ENCODE measurements at regions not wholly inside any gene's neighbourhood (a gene's known extent, or its start where the extent isn't known, plus 50 kb on each side); places are given as distances from the start of the nearest gene placed in this dataset.
"Not testable (repeated sequence)": the region's sequence is repeated elsewhere in the genome, so short reads cannot be mapped to it uniquely, and the experiment has no call there.

DNA sequence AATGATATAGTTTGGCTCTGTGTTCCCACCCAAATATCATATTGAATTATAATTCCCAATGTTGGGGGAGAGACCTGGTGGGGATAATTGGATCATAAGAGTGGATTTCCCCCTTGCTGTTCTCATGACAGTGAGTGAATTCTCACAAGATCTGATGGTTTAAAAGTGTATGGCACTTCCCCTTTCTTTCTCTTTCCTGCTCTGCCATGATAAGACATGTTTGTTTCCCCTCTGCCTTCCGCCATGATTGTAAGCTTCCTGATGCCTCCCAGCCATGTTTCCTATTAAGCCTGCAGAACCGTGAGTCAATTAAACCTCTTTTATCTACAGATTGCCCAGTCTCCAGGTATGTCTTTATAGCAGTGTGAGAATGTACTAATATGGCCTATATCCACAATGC lies 126.7 kb upstream of the GMNC start:
- no peak for DNase-seq (ENCODE audit: low read depth, low spot score)

DNA sequence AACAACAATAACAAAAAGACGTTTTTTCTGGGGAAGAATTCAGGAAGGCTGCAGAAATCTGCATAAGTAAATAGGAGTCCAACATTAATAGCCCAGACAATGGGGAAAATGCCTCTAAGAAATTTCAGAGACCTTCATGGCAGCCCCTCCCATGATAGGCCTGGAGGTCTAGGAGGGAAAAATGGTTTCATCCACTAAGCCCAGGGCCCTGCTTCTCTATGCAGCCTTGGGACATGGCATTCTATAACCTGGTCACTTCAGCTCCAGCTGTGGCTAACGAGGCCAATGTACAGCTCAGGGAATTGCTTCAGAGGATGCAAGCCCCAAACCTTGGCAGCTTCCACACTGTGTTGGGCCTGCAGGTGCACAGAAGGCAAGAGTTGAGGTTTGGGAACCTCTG lies 125.6 kb upstream of the GMNC start:
- DNase-seq (ENCODE audit: low read depth, low spot score) = no peak

DNA sequence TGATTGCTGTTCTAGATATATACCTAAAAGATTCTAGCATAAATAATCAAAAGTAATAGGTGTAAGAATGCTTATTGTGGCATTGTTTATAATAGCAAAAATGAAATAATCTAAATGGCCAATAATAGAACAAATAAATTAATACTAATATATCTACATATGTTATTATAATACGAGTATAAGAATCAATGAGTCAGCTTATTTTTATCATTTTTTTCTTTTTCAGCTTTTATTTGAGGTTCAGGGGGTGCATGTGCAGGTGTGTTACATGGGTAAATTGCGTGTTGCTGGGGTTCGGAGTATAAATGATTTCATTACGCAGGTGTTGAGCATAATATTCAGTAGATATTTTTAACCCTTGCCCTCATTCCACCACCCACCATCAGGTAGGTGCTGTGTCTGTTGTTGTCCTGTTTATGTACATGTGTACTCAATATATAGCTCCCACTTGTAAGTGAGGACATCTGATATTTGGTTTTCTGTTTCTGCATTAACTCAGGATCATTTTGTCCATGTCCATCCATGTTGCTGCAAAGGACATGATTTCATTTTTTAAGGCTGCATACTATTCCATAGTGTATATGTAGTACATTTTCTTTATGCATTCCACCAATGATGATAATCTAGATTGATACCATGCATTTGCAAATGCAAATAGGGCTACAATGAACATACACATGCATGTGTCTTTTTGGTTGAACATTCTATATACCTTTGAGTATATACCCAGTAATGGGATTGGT lies 122.2 kb upstream of the GMNC start:
- DNase-seq (ENCODE audit: low read depth, low spot score) = no peak

DNA sequence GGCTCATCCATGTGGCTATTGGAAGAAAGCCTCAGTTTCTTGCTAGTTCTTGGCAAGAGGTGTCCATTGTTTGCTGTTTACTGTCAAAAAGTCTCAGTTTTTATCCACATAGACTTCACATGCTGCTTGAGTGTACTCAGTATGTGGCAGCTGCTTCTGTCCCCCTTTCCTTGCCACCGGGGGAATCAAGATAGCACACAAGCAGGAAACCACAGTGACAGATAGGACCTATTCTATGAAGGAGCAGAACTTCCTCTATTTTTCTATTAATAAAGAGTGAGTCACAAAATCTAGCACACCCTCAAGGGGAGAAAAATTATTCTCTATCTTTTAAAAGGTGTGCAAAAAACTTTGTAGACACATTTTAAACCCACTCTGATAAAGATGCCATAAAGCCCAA lies 121.4 kb upstream of the GMNC start:
- DNase-seq (ENCODE audit: low read depth, low spot score) = no peak

DNA sequence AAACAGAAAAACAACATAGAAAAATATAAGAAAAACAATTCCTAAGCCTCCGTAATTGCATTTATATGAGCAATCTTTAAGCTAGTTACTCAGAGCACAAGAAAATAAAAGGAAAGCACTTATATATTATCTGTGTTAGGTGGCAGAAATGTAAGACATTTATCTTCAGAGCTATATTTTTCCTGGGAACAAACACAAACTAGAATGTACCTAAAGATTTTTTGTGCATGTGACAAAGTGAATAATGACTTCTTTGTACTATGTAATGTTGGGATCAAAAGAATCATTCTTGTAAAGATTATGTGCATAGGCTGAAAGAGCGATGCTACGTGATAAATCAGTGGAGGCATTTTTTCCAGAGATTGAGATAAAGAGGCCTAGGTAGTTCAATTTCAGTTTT lies 111.3 kb upstream of the GMNC start:
- DNase-seq (ENCODE audit: low read depth, low spot score) = no peak

DNA sequence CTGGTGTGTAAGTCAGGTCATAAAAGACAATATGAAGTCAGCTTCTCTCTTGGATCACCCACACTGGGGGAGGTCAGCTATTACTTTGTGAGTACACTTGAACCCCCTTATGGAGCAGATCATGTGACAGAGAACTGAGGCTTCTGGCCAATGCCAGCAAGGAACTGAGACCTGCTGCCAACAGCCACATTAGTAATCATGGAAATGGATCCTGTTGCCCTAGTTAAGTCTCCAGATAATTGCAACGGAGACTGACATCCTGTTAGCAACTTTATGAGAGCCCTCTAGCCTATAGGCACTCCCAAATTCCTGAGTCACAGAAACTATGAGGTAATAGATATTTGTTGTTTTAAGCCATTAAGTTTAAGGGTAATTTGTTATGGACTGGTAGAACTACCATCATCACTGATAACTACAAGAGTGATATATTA lies 110.4 kb upstream of the GMNC start:
- no peak for DNase-seq (ENCODE audit: low read depth, low spot score)

DNA sequence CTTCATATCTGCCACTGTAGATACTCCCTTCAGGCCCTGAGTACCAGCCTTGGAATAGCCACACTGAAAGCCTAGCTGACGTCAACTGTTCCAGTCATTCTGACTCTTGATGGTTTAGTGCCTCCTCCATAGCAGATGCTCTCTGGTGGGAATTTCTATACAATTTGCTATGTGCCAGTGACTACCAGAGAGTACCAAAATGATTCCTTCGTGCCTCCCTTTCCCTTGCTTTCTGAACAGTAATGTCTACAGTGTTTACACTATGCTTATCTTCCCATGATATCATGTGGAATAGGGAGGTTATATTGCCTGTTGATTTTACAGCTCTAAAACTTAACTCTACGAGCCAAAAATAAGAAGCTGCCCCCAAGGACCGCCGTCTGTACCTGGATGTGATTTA lies 109.7 kb upstream of the GMNC start:
- no peak for DNase-seq (ENCODE audit: low read depth, low spot score)

DNA sequence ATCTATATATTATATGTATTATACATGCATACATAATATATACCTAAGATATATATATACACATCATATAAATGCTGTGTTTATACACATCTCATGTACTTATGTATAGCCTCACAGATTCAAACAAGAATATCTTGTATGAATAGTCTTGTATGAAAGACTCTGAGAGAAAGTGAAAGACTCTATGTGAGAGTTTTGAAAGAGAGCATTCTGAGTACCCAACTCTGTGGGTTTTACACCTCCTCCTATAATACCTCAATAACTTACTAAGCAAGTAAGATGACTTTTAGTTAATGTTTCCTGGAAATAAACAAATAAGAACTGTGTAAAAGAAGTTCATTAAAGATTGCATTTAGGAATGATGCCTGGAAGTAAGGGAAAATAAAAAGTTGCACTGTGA lies 108.1 kb upstream of the GMNC start:
- DNase-seq (ENCODE audit: low read depth, low spot score) = no peak

DNA sequence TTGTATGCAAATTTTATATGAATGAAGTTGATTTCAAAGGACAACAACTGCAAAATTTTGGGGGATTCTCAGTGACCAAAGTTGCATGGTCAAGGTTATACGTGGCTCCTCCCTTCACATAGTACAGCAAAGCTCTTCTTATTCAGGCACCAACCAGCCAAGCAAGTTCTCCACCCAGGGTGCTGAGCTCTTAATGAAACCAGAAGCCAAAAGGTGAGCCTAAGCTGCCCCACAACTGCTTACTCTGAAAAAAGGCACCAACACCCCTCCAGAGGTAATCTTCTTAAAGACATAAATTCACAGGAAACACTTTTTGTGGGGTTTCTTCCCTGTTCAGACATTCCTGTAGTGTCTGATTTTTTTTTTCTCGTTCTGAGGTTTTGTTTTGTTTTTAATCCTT lies 106.1 kb upstream of the GMNC start:
- peak; percentile 3 for DNase-seq (ENCODE audit: low read depth, low spot score)

DNA sequence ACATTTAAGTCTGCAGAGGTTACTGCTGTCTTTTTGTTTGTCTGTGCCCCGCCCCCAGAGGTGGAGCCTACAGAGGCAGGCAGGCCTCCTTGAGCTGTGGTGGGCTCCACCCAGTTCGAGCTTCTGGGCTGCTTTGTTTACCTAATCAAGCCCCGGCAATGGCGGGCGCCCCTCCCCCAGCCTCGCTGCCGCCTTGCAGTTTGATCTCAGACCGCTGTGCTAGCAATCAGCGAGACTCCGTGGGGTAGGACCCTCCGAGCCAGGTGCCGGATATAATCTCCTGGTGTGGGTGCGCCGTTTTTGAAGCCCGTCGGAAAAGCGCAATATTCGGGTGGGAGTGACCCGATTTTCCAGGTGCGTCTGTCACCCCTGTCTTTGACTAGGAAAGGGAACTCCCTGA lies 102.4 kb upstream of the GMNC start:
- not testable (repeated sequence) for DNase-seq (ENCODE audit: low read depth, low spot score)

DNA sequence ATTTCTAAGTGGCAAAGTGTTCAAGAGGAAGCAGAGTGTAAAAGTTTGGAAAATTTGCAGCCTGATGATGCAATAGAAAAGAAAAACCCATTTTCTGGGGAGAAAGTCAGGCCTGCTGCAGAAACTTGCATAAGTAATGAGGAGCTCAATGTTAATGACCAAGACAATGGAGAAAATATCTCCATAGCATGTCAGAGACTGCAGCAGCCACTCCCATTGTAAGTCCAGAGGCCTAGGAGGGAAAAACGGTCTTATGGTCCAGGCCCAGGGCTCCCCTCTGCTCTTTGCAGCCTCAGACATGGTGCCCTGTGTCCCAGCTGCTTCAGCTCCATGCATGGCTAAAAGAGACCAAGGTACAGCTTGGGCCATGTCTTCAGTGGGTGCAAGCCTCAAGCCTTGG lies 96.6 kb upstream of the GMNC start:
- no peak for DNase-seq (ENCODE audit: low read depth, low spot score)

DNA sequence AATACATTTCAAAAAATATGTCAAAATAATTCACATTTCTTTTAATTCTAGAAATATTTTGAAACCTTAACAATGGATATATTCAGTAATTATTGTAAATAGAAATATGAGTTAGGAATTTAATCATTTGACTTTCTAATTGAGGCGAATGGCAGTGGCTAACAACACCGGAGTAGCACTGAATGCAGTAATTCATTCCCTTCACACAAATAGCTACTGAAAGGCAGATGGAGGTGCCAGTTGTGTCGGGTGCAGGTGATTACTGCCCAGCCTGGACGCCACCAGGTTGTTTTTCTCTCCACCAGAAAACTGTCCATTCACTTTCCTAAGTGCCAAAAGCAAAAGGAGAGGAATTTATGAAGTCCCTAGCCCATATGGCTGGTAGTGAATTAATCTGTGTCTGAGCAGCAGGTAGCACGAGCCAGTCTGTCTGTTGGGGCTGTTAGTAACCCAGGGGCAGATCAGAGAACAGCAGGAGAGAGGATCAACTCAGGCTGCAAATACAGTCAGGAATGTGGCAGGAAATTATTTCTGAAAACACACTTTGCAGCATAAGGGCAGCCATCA lies 79.3 kb upstream of the GMNC start:
- DNase-seq (ENCODE audit: low read depth, low spot score) = no peak

DNA sequence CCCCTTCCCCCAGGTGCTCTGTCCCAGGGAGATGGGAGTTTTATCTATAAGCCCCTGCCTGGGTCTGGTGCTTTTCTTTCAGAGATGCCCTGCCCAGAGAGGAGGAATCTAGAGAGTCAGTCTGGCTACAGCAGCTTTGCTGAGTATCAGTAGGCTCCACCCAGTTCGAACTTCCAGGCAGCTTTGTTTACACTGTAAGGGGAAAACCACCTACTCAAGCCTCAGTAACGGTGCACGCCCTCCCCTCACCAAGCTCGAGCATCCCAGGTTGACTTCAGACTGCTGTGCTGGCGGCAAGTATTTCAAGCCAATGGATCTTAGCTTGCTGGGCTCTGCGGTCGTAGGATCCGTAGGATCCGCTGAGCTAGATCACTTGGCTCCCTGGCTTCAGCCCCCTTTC lies 72.1 kb upstream of the GMNC start:
- not testable (repeated sequence) for DNase-seq (ENCODE audit: low read depth, low spot score)

DNA sequence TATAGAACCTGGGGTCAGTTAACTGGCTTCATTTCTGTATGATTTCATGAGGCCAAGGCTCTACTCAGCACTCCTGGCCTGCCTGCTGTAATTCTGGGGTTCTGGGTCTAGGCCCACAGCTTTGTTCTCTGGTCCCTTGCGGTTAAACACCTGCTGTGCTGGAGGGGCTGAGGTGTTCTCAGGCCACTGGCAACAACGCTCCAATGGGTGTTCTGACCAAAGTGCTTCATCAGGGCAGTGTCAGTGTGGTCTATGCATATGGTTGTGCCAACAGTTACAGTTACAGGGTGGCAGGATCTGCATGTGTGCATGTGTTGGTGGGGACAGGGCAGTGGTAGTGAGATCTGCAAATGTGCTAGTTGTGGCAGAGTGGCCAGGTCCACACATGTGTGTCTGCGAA lies 64.1 kb upstream of the GMNC start:
- DNase-seq (ENCODE audit: low read depth, low spot score) = no peak

DNA sequence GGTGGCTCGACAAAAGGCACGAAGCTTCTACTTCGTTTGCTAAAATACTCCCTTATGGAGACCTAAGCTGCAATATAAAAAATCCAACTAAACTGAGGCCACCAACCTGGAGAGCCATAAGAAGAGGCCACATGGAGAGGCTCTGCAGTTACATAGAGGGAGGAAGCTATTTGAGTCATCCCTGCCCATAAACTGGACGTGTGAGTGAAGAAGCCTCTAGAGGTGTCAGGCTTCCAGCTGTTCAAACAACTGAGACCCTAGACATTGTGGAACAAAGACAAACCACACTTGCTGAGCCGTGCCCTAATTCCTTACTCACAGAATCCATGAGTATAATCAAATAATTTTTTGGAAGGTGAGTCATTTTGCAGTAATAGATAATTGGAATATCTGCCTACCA lies 50.2 kb upstream of the GMNC start:
- no peak for DNase-seq (ENCODE audit: low read depth, low spot score)

Data from iPS DF 19.7 (cell line).